Effector memory CD4-positive, alpha-beta T cell (primary cell): ENCODE measurements at regions not wholly inside any gene's neighbourhood (a gene's known extent, or its start where the extent isn't known, plus 50 kb on each side); places are given as distances from the start of the nearest gene placed in this dataset.

Experiments used
- DNase-seq, 3 donors: peaks; one replicate each; pipeline ENCODE4 v3.0.0-alpha.2; 2020
- H3K27ac ChIP-seq: 2 replicates; pipeline ENCODE4 v1.7.0; 2013; ENCODE audit warnings: mild to moderate bottlenecking, low read length, moderate library complexity; ENCODE audit not compliant: insufficient read depth, poor library complexity, severe bottlenecking
- H3K27me3 ChIP-seq: replicated peaks from 2 replicates; pipeline ENCODE4 v1.7.0; 2013; ENCODE audit warnings: mild to moderate bottlenecking, low read length; ENCODE audit not compliant: insufficient read depth, control insufficient read depth, poor library complexity, severe bottlenecking
- H3K36me3 ChIP-seq: 2 replicates; pipeline ENCODE4 v1.7.0; 2013; ENCODE audit warnings: mild to moderate bottlenecking, low read length, moderate library complexity; ENCODE audit not compliant: control insufficient read depth, insufficient read depth
- H3K4me1 ChIP-seq: 2 replicates; pipeline ENCODE4 v1.7.0; 2013; ENCODE audit warnings: low read length, mild to moderate bottlenecking; ENCODE audit not compliant: control insufficient read depth, insufficient read depth, poor library complexity, severe bottlenecking
- H3K4me3 ChIP-seq: 2 replicates; pipeline ENCODE4 v1.7.0; 2013; ENCODE audit warnings: low read length, low read depth, mild to moderate bottlenecking; ENCODE audit not compliant: insufficient read depth, poor library complexity, severe bottlenecking
- H3K9me3 ChIP-seq: 2 replicates; pipeline ENCODE4 v1.7.0; 2013; ENCODE audit warnings: mild to moderate bottlenecking, low read length, moderate library complexity; ENCODE audit not compliant: control insufficient read depth

DNA sequence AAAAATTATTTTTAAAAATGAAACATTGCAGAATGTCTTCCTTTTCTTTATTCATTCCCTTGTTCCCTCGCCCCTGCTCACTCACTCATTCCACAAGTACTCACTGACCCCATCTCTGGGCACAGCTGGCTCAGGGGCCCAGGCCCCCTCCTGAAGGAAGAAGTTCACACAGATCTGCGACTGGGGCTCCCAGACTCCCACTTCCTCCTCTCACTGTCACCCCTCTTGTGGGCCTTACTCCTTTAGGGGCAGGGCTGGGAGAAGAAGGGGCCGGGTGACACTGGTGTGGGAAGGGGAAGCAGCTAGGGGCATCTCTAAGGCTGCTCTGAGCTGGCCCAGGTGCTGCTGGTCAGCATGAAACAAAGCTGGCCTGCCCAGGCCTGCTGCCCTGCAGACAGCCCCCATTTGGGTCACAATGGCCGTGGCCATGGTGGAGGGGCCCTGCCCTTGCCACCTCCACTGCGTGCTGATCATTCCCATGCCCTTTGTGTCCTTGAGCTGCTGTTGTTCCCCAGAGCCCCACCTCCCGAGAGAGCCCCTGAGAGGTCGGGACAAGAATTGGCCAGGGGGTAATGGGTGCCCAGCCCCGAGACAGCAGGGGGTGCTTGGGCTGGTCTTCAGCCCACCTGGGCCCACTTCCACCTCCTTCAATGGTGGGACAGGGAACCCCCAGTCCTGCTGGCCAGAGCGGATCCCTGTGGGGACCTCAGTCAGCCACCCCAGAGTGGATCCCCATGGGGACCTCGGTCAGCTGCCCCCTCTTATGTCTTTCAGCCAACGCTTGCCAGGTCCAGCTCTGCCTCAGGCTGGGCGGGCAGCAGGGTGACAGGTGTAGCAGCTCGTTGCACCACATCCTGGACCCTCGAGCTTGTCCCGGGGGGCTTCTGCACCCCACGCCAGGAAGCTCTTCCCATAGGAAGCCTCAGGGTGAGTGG, 212.4 kb upstream of the C14orf180 start:
- no peaks in the 10 kb centered on the region for H3K4me1 ChIP-seq
- no peak overlapping the region for H3K4me3 ChIP-seq
- no peak for DNase-seq
- H3K9me3 ChIP-seq = no peaks in the 10 kb centered on the region
- H3K27me3 ChIP-seq = no peaks in the 10 kb centered on the region
- H3K36me3 ChIP-seq = no peaks in the 10 kb centered on the region
- H3K27ac ChIP-seq = no peak overlapping the region

- Histone ChIP-seq H3K27me3 (no peaks in the 10 kb centered on the region), H3K4me3 (no peak overlapping the region), H3K4me1 (no peaks in the 10 kb centered on the region), H3K36me3 (no peaks in the 10 kb centered on the region), H3K27ac (no peak overlapping the region), H3K9me3 (no peaks in the 10 kb centered on the region)
- DNase-seq = no peak
These were observed 211.5 kb upstream of the C14orf180 start for GRCh38 chr14:104367866-104368750.

GRCh38 chr14:104368751-104369100, 210.8 kb upstream of the C14orf180 start:
- no peaks in the 10 kb centered on the region for H3K9me3 ChIP-seq
- no peak overlapping the region for H3K27ac ChIP-seq
- H3K27me3 ChIP-seq = no peaks in the 10 kb centered on the region
- no peaks in the 10 kb centered on the region for H3K4me1 ChIP-seq
- no peak for DNase-seq
- no peaks in the 10 kb centered on the region for H3K36me3 ChIP-seq
- H3K4me3 ChIP-seq = no peak overlapping the region

DNA sequence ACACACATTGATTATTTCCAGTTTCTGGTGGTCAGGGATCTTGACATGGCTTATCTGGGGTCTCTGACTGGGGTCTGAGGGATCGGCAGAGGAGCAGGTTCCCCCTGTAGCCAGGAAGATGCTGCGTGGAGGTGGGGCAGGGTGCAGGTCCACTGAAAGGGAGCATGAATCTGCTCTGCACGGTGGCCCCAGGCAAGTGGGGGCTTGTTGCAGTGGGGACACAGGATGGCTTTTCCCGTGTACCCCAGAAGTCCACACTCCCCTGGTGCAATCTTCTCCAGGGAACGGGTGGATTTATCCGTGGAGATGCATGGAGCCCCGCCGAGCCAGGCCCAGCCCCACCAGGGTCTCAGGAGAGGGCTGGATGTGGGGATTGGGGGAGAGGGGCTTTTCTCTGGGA, 210.4 kb upstream of the C14orf180 start:
- Histone ChIP-seq H3K4me3 (no peak overlapping the region), H3K36me3 (no peaks in the 10 kb centered on the region), H3K9me3 (no peaks in the 10 kb centered on the region), H3K4me1 (no peaks in the 10 kb centered on the region), H3K27me3 (no peaks in the 10 kb centered on the region), H3K27ac (no peak overlapping the region)
- no peak for DNase-seq

DNA sequence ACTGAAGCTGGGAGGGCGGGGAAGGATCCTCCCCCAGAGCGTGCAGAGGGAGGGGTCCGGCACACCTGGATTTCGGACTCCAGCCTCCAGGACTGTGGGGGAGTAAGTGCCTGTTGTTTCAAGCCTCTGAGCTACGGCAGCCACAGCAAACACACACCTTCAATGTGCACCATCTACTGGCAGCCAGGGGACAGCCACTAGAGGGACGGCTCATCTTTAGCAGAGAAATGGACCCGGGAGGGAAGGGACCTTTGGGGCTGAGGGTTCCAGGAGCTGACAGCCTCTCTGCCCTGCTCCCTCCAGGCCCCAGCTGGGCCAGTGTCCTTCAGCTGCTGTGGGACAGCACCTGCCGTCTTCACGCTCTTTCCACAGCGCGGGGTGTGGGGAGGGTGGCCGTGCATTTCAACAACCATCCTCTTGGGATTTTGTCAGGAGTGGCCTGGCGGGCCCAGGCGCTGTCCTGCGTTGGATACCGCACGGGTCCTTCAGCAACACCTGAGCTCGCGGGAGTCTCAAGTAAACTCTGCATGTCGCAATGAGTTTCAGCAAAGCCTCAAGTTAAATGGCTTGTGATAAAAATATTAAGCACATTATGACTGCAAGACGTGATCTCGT, 209.2 kb upstream of the C14orf180 start:
- Histone ChIP-seq H3K27ac (no peak overlapping the region), H3K9me3 (no peaks in the 10 kb centered on the region), H3K27me3 (no peaks in the 10 kb centered on the region), H3K4me3 (no peak overlapping the region), H3K4me1 (no peaks in the 10 kb centered on the region), H3K36me3 (no peaks in the 10 kb centered on the region)
- no peak for DNase-seq

GRCh38 chr14:104371031-104371430, 208.5 kb upstream of the C14orf180 start:
- no peaks in the 10 kb centered on the region for H3K27me3 ChIP-seq
- no peaks in the 10 kb centered on the region for H3K4me1 ChIP-seq
- no peaks in the 10 kb centered on the region for H3K9me3 ChIP-seq
- no peak overlapping the region for H3K4me3 ChIP-seq
- H3K27ac ChIP-seq = no peak overlapping the region
- no peaks in the 10 kb centered on the region for H3K36me3 ChIP-seq
- no peak for DNase-seq

DNA sequence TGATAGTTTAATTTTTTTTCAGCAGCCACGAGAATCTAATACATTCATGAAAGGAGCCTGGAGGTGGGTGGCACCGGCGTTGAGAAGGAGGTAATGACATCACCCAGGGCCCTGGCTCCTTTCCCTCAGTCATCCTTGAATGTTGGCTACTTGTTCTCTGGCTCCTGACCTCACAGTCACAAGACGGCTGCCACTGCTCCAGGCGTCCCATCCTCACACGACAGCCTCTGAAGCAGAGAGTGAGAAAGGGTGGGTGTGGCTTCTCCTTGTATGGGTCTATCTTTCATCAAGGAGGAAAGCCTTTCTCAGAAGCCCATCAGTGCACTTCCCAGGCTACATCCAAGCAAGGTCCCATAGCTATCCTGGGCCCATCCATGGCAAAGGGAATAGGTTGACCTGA, 207.6 kb upstream of the C14orf180 start:
- Histone ChIP-seq H3K36me3 (no peaks in the 10 kb centered on the region), H3K9me3 (no peaks in the 10 kb centered on the region), H3K27ac (no peak overlapping the region), H3K4me1 (no peaks in the 10 kb centered on the region), H3K4me3 (no peak overlapping the region), H3K27me3 (no peaks in the 10 kb centered on the region)
- no peak for DNase-seq

- Histone ChIP-seq H3K4me3 (no peak overlapping the region), H3K36me3 (no peaks in the 10 kb centered on the region), H3K27me3 (no peaks in the 10 kb centered on the region), H3K27ac (no peak overlapping the region), H3K9me3 (no peaks in the 10 kb centered on the region), H3K4me1 (no peaks in the 10 kb centered on the region)
- DNase-seq = no peak
These were observed 207.0 kb upstream of the C14orf180 start for GRCh38 chr14:104372390-104373054.

GRCh38 chr14:104373055-104373854, 206.3 kb upstream of the C14orf180 start:
- Histone ChIP-seq H3K36me3 (no peaks in the 10 kb centered on the region), H3K4me1 (no peaks in the 10 kb centered on the region), H3K9me3 (no peaks in the 10 kb centered on the region), H3K27me3 (no peaks in the 10 kb centered on the region), H3K4me3 (no peak overlapping the region), H3K27ac (no peak overlapping the region)
- no peak for DNase-seq
